Urinary bladder (tissue), 3 donors: ENCODE measurements at regions not wholly inside any gene's neighbourhood (a gene's known extent, or its start where the extent isn't known, plus 50 kb on each side); places are given as distances from the start of the nearest gene placed in this dataset.
"Not testable (repeated sequence)": the region's sequence is repeated elsewhere in the genome, so short reads cannot be mapped to it uniquely, and the experiment has no call there.

Experiments
- DNase-seq: peaks from one replicate; pipeline ENCODE4 v3.0.0-alpha.2; 2015; ENCODE audit errors: extremely low spot score
- H3K27ac ChIP-seq: one replicate; pipeline ENCODE4 v1.5.1; 2013; ENCODE audit warnings: low read depth, mild to moderate bottlenecking, moderate library complexity
- H3K36me3 ChIP-seq: one replicate; pipeline ENCODE4 v1.6.1; 2013; ENCODE audit warnings: mild to moderate bottlenecking, moderate library complexity; ENCODE audit not compliant: insufficient read depth
- H3K4me1 ChIP-seq: one replicate; pipeline ENCODE4 v1.6.1; 2013; ENCODE audit warnings: mild to moderate bottlenecking, moderate library complexity; ENCODE audit not compliant: insufficient read depth
- H3K4me3 ChIP-seq: one replicate; pipeline ENCODE4 v1.5.1; 2013; ENCODE audit warnings: low read depth, low read length
- WGBS: extraction: QIAGEN DNeasy Blood & Tissue Kit; methylation state at CpG from one replicate; pipeline ENCODE4 v1.1.7; 2013; 5-methylcytosine and 5-hydroxymethylcytosine counted together
- donor health status: healthy with polysubstance abuse.
- donor health status: healthy.

GRCh38 chr4:149181459-149181858 lies 634.2 kb downstream of the IQCM start:
- H3K36me3 ChIP-seq, H3K27ac ChIP-seq: not testable (repeated sequence)

DNA sequence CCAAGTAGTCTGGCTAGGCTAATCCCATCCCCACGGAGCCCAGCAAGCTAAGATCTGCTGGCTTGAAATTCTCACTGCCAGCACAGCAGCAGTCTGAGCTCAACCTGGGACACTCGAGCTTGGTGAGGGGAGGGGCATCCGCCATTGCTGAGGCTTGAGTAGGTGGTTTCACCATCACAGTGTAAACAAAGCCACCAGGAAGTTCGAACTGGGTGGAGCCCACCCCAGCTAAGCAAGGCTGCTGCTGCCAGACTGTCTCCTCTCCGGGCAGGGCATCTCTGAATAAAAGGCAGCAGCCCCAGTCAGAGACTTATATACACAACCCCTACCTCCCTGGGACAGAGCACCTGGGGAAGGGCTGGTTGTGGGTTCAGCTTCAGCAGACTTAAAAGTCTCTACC lies 639.6 kb downstream of the IQCM start:
- DNase-seq = no peak
- WGBS = 52% methylated on average over 5 of the region's 5 CpGs
- H3K4me3 ChIP-seq = no peak overlapping the region
- H3K36me3 ChIP-seq = no peaks in the 10 kb centered on the region
- no peak overlapping the region for H3K27ac ChIP-seq
- no peaks in the 10 kb centered on the region for H3K4me1 ChIP-seq

More at GRCh38 chr4:149181459-149181858, 634.2 kb downstream of the IQCM start:
- WGBS = 78% methylated on average over 2 of the region's 2 CpGs
- not testable (repeated sequence) for H3K4me3 ChIP-seq, H3K4me1 ChIP-seq, DNase-seq

- no peak for DNase-seq
- H3K27ac ChIP-seq = no peak overlapping the region
Observed at GRCh38 chr4:149175549-149175948, 640.1 kb downstream of the IQCM start.

GRCh38 chr4:149173241-149174013 lies 642.2 kb downstream of the IQCM start:
- no peak overlapping the region for H3K27ac ChIP-seq
- H3K4me3 ChIP-seq = no peak overlapping the region
- H3K36me3 ChIP-seq = no peaks in the 10 kb centered on the region
- no peak for DNase-seq
- 93% methylated on average over 6 of the region's 6 CpGs for WGBS
- no peaks in the 10 kb centered on the region for H3K4me1 ChIP-seq

More at GRCh38 chr4:149175549-149175948, 640.1 kb downstream of the IQCM start:
- Histone ChIP-seq H3K4me3 (no peak overlapping the region), H3K36me3 (no peaks in the 10 kb centered on the region), H3K4me1 (no peaks in the 10 kb centered on the region)
- WGBS = 90% methylated on average over 5 of the region's 5 CpGs

DNA sequence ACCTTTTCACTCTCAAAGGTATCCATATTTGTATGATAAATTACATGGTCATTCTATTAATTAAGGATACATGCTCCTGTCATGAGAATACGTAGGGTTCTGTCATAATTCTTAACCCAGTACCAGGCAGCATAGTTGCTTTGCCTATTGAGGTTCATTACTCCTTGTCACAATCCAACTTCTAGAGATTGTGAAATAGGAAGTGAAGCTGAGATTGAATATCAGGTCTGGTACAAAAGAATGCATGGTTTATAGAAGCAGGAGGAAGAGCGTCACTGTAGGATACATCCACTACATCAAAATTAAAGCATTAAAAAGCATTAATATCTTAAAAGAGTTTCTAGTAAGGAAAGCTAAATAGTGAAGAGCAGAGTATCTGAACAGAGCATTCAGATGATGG lies 647.0 kb downstream of the IQCM start:
- DNase-seq = no peak
- H3K27ac ChIP-seq = no peak overlapping the region
- H3K4me1 ChIP-seq = no peaks in the 10 kb centered on the region
- H3K4me3 ChIP-seq = no peak overlapping the region
- WGBS = 94% methylated on average over 2 of the region's 2 CpGs
- no peaks in the 10 kb centered on the region for H3K36me3 ChIP-seq

DNA sequence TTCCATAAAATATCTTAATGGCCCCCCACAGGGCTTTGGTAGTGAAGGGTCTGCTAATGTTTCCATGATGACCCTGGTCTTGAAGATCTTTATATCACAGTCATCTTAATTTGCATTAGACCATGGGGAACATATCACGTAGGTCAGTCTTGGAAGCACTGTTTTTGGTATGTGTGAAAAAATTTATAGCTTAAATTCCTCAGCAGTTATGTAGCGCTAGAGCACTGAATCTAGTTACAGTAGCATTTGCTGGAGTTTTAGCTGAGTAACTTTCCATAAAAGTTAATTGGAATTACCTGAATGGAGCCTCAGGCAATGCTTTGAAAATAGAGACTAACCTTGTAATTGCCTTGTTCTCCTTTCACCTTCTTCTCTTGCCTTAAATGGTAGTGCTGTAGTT lies 648.8 kb downstream of the IQCM start:
- Histone ChIP-seq H3K4me1 (no peaks in the 10 kb centered on the region), H3K36me3 (no peaks in the 10 kb centered on the region), H3K4me3 (no peak overlapping the region), H3K27ac (no peak overlapping the region)
- 71% methylated on average over 2 of the region's 2 CpGs for WGBS
- DNase-seq = no peak

DNA sequence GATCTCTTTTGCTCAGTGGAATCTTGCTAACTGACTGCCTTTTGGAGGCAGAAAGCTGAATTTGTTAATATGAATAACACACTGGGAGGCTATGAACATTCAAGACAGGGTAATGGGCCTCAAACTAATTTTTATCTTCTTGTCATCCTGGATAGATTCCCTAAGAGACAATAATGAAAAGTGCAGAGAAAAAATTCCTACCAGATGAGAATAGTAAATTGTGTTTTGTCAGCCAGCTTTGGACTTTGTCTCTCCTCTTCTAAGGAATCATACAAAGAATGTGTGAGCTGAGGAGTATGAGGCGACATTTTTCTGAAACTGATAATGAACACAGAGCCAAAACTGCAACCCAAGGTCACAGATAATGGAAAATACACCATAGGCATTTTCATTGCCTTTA lies 649.3 kb downstream of the IQCM start:
- H3K27ac ChIP-seq = no peak overlapping the region
- no peak for DNase-seq
- no peaks in the 10 kb centered on the region for H3K36me3 ChIP-seq
- WGBS = 84% methylated on average over 1 of the region's 1 CpG
- H3K4me3 ChIP-seq = no peak overlapping the region
- no peaks in the 10 kb centered on the region for H3K4me1 ChIP-seq

GRCh38 chr4:149164282-149164681 lies 651.4 kb downstream of the IQCM start:
- Histone ChIP-seq H3K36me3 (no peaks in the 10 kb centered on the region), H3K27ac (no peak overlapping the region), H3K4me1 (no peaks in the 10 kb centered on the region), H3K4me3 (no peak overlapping the region)
- DNase-seq = no peak
- 75% methylated on average over 3 of the region's 3 CpGs for WGBS

DNA sequence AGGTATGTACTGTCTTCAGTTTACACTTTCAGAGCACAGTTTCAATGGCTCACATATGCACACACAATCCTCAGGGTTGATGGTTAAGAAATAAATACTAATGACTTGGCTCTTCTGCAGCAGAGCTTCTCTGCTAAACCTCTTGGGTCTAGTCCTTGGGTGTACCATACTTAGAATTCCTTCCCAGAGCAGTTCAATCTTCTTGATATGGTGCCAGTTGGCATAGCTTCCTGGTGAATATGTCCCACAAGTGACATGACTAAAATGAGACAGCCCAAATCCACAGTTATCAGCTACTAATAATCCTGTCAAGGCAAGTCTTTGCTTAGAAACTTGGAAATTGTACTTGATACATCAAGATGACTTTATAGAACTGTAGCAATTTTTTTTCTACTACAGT lies 654.4 kb downstream of the IQCM start:
- Histone ChIP-seq H3K27ac (no peak overlapping the region), H3K4me1 (no peaks in the 10 kb centered on the region), H3K36me3 (no peaks in the 10 kb centered on the region), H3K4me3 (no peak overlapping the region)
- no peak for DNase-seq

DNA sequence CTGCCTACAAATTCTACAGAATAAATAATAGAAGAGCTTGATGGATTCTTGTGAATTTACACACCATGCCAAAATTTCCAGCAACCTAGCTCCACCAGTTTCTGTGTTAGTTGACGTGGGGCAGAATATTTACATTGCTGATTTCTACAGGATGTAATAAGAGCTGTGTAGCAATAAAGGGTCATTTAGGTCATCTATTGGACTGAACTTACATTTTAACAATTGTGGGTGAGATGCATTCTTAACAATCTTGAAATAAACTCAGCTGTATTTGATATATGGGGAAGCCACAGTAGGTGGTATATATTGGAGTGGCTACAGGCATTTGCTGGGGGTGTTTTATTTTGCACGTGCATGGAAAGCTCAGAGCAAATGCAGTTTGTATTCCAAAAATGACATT lies 655.3 kb downstream of the IQCM start:
- 58% methylated on average over 2 of the region's 2 CpGs for WGBS
- H3K4me3 ChIP-seq = no peak overlapping the region

GRCh38 chr4:149158817-149159216 lies 656.8 kb downstream of the IQCM start:
- H3K36me3 ChIP-seq = no peaks in the 10 kb centered on the region
- no peak overlapping the region for H3K27ac ChIP-seq
- no peak for DNase-seq
- 29% methylated on average over 3 of the region's 3 CpGs for WGBS
- H3K4me1 ChIP-seq = no peaks in the 10 kb centered on the region
- H3K4me3 ChIP-seq = no peak overlapping the region

More for the DNA sequence above, 655.3 kb downstream of the IQCM start:
- Histone ChIP-seq H3K27ac (no peak overlapping the region), H3K36me3 (no peaks in the 10 kb centered on the region), H3K4me1 (no peaks in the 10 kb centered on the region)
- DNase-seq = no peak

GRCh38 chr4:149145803-149146202 lies 669.8 kb downstream of the IQCM start:
- WGBS = 73% methylated on average over 2 of the region's 2 CpGs
- no peak overlapping the region for H3K27ac ChIP-seq
- H3K4me1 ChIP-seq = no peaks in the 10 kb centered on the region
- no peak for DNase-seq
- no peaks in the 10 kb centered on the region for H3K36me3 ChIP-seq
- no peak overlapping the region for H3K4me3 ChIP-seq

GRCh38 chr4:149144060-149144459 lies 671.6 kb downstream of the IQCM start:
- no peaks in the 10 kb centered on the region for H3K36me3 ChIP-seq
- no peak overlapping the region for H3K27ac ChIP-seq
- 75% methylated on average over 1 of the region's 1 CpG for WGBS

DNA sequence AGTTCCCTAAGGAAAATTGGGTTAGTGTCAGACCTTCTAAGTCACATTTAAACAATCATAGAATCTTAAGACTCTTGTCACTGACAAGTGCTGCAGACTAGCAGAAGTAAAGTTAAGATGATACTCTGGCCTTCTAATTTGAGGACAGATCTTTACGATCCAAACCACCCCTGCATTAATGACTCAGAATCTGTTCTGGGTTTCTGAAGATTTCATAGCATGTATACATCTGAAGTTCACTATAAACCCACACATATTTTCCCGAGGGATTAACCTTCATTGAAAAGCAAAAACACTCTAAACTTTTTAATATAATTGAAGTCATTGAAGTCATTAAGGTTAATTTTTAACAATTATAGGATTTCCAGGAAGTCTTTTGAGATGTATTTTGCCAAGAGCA lies 674.3 kb downstream of the IQCM start:
- 74% methylated on average over 2 of the region's 2 CpGs for WGBS
- Histone ChIP-seq H3K27ac (no peak overlapping the region), H3K4me1 (no peaks in the 10 kb centered on the region), H3K4me3 (no peak overlapping the region), H3K36me3 (no peaks in the 10 kb centered on the region)
- DNase-seq = no peak

More at GRCh38 chr4:149144060-149144459, 671.6 kb downstream of the IQCM start:
- no peaks in the 10 kb centered on the region for H3K4me1 ChIP-seq
- no peak overlapping the region for H3K4me3 ChIP-seq
- DNase-seq = no peak
